ENCODE measurements at regions not wholly inside any gene's neighbourhood (a gene's known extent, or its start where the extent isn't known, plus 50 kb on each side); places are given as distances from the start of the nearest gene placed in this dataset.

- H3K9me3 ChIP-seq (ENCODE audit: control insufficient read depth, low read length): no peaks in the 10 kb centered on the region
- no peaks in the 10 kb centered on the region for H3K36me3 ChIP-seq (ENCODE audit: control insufficient read depth in 1 of 2, insufficient read depth in 2 of 2, low read length in 1 of 2)
- intact Hi-C loops (cut with DNase I): no loop called here
- no peak overlapping the region for H3K27ac ChIP-seq (ENCODE audit: low read depth in 1 of 2, low read length in 2 of 2)
- no peak for DNase-seq
- peaks cover 0 to 2% of the 10 kb centered on the region in 2 donors for H3K4me1 ChIP-seq (ENCODE audit: control insufficient read depth in 1 of 2, insufficient read depth in 2 of 2, low read length in 2 of 2)
- H3K27me3 ChIP-seq (ENCODE audit: control insufficient read depth in 1 of 2, insufficient read depth in 2 of 2, low read length in 1 of 2): no peaks in the 10 kb centered on the region
- H3K4me3 ChIP-seq (ENCODE audit: low read length in 2 of 2): no peak overlapping the region
- WGBS, 2 donors: 63 to 68% methylated on average over 5 of the region's 5 CpGs
- no peak for ATAC-seq (ENCODE audit: low FRiP score)
These were observed 163.7 kb upstream of the CLEC14A start for GRCh38 chr14:38419579-38419978.

GRCh38 chr14:38412654-38413053, 156.8 kb upstream of the CLEC14A start:
- 95 to 96% methylated on average over 8 of the region's 8 CpGs for WGBS, 2 donors
- intact Hi-C loops (cut with DNase I): loop anchor here in 1 of 2 donors (5.0 kb wide), 1 partner anchor 120 kb away; no protein-coding TSS in a partner anchor
- Histone ChIP-seq H3K9me3 (ENCODE audit: control insufficient read depth, low read length) (no peaks in the 10 kb centered on the region), H3K27me3 (ENCODE audit: control insufficient read depth in 1 of 2, insufficient read depth in 2 of 2, low read length in 1 of 2) (no peaks in the 10 kb centered on the region), H3K36me3 (ENCODE audit: control insufficient read depth in 1 of 2, insufficient read depth in 2 of 2, low read length in 1 of 2) (no peaks in the 10 kb centered on the region), H3K4me1 (ENCODE audit: control insufficient read depth in 1 of 2, insufficient read depth in 2 of 2, low read length in 2 of 2) (peaks cover 2 to 6% of the 10 kb centered on the region in 2 donors), H3K4me3 (ENCODE audit: low read length in 2 of 2) (no peak overlapping the region), H3K27ac (ENCODE audit: low read depth in 1 of 2, low read length in 2 of 2) (no peak overlapping the region)
- no peak for DNase-seq
- ATAC-seq (ENCODE audit: low FRiP score): no peak

GRCh38 chr14:38410442-38410841, 154.5 kb upstream of the CLEC14A start:
- Histone ChIP-seq H3K4me1 (ENCODE audit: control insufficient read depth in 1 of 2, insufficient read depth in 2 of 2, low read length in 2 of 2) (peaks cover 2 to 15% of the 10 kb centered on the region in 2 donors), H3K27me3 (ENCODE audit: control insufficient read depth in 1 of 2, insufficient read depth in 2 of 2, low read length in 1 of 2) (no peaks in the 10 kb centered on the region), H3K27ac (ENCODE audit: low read depth in 1 of 2, low read length in 2 of 2) (no peak overlapping the region), H3K4me3 (ENCODE audit: low read length in 2 of 2) (no peak overlapping the region), H3K9me3 (ENCODE audit: control insufficient read depth, low read length) (no peaks in the 10 kb centered on the region), H3K36me3 (ENCODE audit: control insufficient read depth in 1 of 2, insufficient read depth in 2 of 2, low read length in 1 of 2) (no peaks in the 10 kb centered on the region)
- 96 to 100% methylated on average over 1 of the region's 1 CpG for WGBS, 2 donors
- DNase-seq: no peak
- intact Hi-C loops (cut with DNase I): loop anchor here in 1 of 2 donors (5.0 kb wide), 1 partner anchor 118 kb away; no protein-coding TSS in a partner anchor
- ATAC-seq (ENCODE audit: low FRiP score): no peak

GRCh38 chr14:38409071-38409705, 153.3 kb upstream of the CLEC14A start:
- H3K27ac ChIP-seq (ENCODE audit: low read depth in 1 of 2, low read length in 2 of 2): peak overlapping the region in 1 of 2 donors; percentile 28
- no peak for DNase-seq
- 2 to 3% methylated on average over 2 of the region's 2 CpGs for WGBS, 2 donors

GRCh38 chr14:38405851-38406635, 150.2 kb upstream of the CLEC14A start:
- intact Hi-C loops (cut with DNase I): no loop called here
- Histone ChIP-seq H3K36me3 (ENCODE audit: control insufficient read depth in 1 of 2, insufficient read depth in 2 of 2, low read length in 1 of 2) (no peaks in the 10 kb centered on the region), H3K4me3 (ENCODE audit: low read length in 2 of 2) (no peak overlapping the region), H3K4me1 (ENCODE audit: control insufficient read depth in 1 of 2, insufficient read depth in 2 of 2, low read length in 2 of 2) (peaks cover 2 to 18% of the 10 kb centered on the region in 2 donors), H3K27me3 (ENCODE audit: control insufficient read depth in 1 of 2, insufficient read depth in 2 of 2, low read length in 1 of 2) (no peaks in the 10 kb centered on the region), H3K27ac (ENCODE audit: low read depth in 1 of 2, low read length in 2 of 2) (peak overlapping the region in 1 of 2 donors; percentile 3), H3K9me3 (ENCODE audit: control insufficient read depth, low read length) (no peaks in the 10 kb centered on the region)
- no peak for ATAC-seq (ENCODE audit: low FRiP score)
- WGBS, 2 donors: 96 to 99% methylated on average over 3 of the region's 3 CpGs
- no peak for DNase-seq

More at GRCh38 chr14:38409071-38409705, 153.3 kb upstream of the CLEC14A start:
- no peak overlapping the region for H3K4me3 ChIP-seq (ENCODE audit: low read length in 2 of 2)
- ATAC-seq (ENCODE audit: low FRiP score): no peak
- no peaks in the 10 kb centered on the region for H3K9me3 ChIP-seq (ENCODE audit: control insufficient read depth, low read length)
- intact Hi-C loops (cut with DNase I): no loop called here
- no peaks in the 10 kb centered on the region for H3K27me3 ChIP-seq (ENCODE audit: control insufficient read depth in 1 of 2, insufficient read depth in 2 of 2, low read length in 1 of 2)
- H3K4me1 ChIP-seq (ENCODE audit: control insufficient read depth in 1 of 2, insufficient read depth in 2 of 2, low read length in 2 of 2): peaks cover 2 to 16% of the 10 kb centered on the region in 2 donors
- H3K36me3 ChIP-seq (ENCODE audit: control insufficient read depth in 1 of 2, insufficient read depth in 2 of 2, low read length in 1 of 2): no peaks in the 10 kb centered on the region

GRCh38 chr14:38404616-38405015, 148.7 kb upstream of the CLEC14A start:
- WGBS, 2 donors: 1 to 4% methylated on average over 2 of the region's 2 CpGs
- ATAC-seq (ENCODE audit: low FRiP score) (no peak), DNase-seq (no peak)
- Histone ChIP-seq H3K4me3 (ENCODE audit: low read length in 2 of 2) (no peak overlapping the region), H3K4me1 (ENCODE audit: control insufficient read depth in 1 of 2, insufficient read depth in 2 of 2, low read length in 2 of 2) (peaks cover 2 to 18% of the 10 kb centered on the region in 2 donors), H3K9me3 (ENCODE audit: control insufficient read depth, low read length) (no peaks in the 10 kb centered on the region), H3K27ac (ENCODE audit: low read depth in 1 of 2, low read length in 2 of 2) (peak overlapping the region in 1 of 2 donors; percentile 76), H3K36me3 (ENCODE audit: control insufficient read depth in 1 of 2, insufficient read depth in 2 of 2, low read length in 1 of 2) (no peaks in the 10 kb centered on the region), H3K27me3 (ENCODE audit: control insufficient read depth in 1 of 2, insufficient read depth in 2 of 2, low read length in 1 of 2) (no peaks in the 10 kb centered on the region)
- intact Hi-C loops (cut with DNase I): no loop called here

GRCh38 chr14:38404100-38404541, 148.2 kb upstream of the CLEC14A start:
- ATAC-seq (ENCODE audit: low FRiP score) (no peak), DNase-seq (no peak)
- H3K36me3 ChIP-seq (ENCODE audit: control insufficient read depth in 1 of 2, insufficient read depth in 2 of 2, low read length in 1 of 2): no peaks in the 10 kb centered on the region
- peaks cover 0 to 15% of the 10 kb centered on the region in 2 donors for H3K4me1 ChIP-seq (ENCODE audit: control insufficient read depth in 1 of 2, insufficient read depth in 2 of 2, low read length in 2 of 2)
- H3K27ac ChIP-seq (ENCODE audit: low read depth in 1 of 2, low read length in 2 of 2): peak overlapping the region in 1 of 2 donors; percentile 76
- intact Hi-C loops (cut with DNase I): no loop called here
- H3K4me3 ChIP-seq (ENCODE audit: low read length in 2 of 2): no peak overlapping the region
- H3K9me3 ChIP-seq (ENCODE audit: control insufficient read depth, low read length): no peaks in the 10 kb centered on the region
- WGBS, 2 donors: 3 to 6% methylated on average over 1 of the region's 1 CpG
- no peaks in the 10 kb centered on the region for H3K27me3 ChIP-seq (ENCODE audit: control insufficient read depth in 1 of 2, insufficient read depth in 2 of 2, low read length in 1 of 2)

GRCh38 chr14:38400751-38401150, 144.9 kb upstream of the CLEC14A start:
- Histone ChIP-seq H3K4me3 (ENCODE audit: low read length in 2 of 2) (no peak overlapping the region), H3K36me3 (ENCODE audit: control insufficient read depth in 1 of 2, insufficient read depth in 2 of 2, low read length in 1 of 2) (no peaks in the 10 kb centered on the region), H3K27me3 (ENCODE audit: control insufficient read depth in 1 of 2, insufficient read depth in 2 of 2, low read length in 1 of 2) (no peaks in the 10 kb centered on the region), H3K27ac (ENCODE audit: low read depth in 1 of 2, low read length in 2 of 2) (no peak overlapping the region), H3K4me1 (ENCODE audit: control insufficient read depth in 1 of 2, insufficient read depth in 2 of 2, low read length in 2 of 2) (peaks cover 0 to 6% of the 10 kb centered on the region in 2 donors), H3K9me3 (ENCODE audit: control insufficient read depth, low read length) (no peaks in the 10 kb centered on the region)
- DNase-seq: no peak
- WGBS, 2 donors: 71 to 78% methylated on average over 3 of the region's 3 CpGs
- no peak for ATAC-seq (ENCODE audit: low FRiP score)
- intact Hi-C loops (cut with DNase I): no loop called here

Data from aorta (tissue), 5 donors.